COLO668 (cell line): ENCODE measurements at regions not wholly inside any gene's neighbourhood (a gene's known extent, or its start where the extent isn't known, plus 50 kb on each side); places are given as distances from the start of the nearest gene placed in this dataset.

Source experiments
- DNase-seq: peaks from one replicate; lab custom pipeline; 2025; ENCODE audit not compliant: unreplicated experiment; lab: John Stamatoyannopoulos, UW

DNA sequence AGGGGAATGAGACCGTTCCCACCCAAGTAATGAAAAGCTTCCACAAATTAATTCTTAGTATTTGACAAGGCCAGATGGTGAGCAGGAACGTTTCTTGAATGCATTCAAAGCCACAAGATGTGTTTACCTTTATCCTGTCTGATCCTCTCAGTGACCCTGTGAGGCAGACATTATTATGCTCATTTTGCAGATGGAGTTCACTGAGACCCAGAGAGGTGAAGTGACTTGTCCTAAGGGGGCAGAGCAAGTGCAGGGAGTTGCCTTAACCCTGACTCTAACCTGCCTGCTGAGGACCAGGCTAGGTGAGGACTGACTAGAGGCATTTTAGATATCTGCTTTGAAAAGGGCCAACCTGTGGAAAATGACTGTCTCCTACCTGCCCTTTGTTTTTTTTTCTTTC is 156.7 kb downstream of the HAPSTR1 start:
- no peak for DNase-seq

DNA sequence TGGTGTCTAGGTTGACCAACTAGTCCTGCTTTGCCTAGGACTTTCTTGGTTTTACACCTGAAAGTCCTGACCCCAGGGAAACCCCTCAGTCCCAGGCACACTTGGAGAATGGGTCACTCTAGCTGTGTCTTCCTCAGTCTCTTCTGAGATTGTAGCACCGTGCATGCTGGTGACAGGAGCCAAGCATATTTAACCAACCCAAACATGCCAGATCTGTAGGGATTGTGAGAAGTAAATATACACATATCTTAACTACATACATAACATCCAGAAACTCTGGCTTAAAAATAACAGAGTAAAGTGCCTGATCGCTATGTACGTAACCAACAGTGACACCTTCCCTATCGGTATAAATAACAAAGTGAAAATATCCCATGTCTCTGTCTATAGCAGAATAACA is 158.1 kb downstream of the HAPSTR1 start:
- DNase-seq: no peak

DNA sequence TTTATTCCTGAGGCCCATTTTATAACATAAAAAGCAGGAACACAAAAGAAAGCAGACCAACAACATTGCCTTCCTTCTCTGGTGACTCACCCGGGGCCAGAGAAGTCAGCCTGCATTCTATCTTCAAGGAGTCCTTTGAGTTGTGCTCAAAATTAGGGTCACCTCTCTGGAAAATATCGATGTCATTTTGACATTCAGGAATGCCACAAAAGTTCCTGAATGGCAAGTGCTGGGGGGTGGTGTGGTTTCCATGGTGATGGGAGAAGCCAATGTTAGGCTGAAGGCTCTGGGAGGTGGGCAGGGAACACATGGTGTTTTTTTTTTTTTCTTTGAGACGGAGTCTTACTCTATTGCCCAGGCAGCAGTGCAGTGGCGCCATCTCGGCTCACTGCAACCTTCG is 159.6 kb downstream of the HAPSTR1 start:
- no peak for DNase-seq

DNA sequence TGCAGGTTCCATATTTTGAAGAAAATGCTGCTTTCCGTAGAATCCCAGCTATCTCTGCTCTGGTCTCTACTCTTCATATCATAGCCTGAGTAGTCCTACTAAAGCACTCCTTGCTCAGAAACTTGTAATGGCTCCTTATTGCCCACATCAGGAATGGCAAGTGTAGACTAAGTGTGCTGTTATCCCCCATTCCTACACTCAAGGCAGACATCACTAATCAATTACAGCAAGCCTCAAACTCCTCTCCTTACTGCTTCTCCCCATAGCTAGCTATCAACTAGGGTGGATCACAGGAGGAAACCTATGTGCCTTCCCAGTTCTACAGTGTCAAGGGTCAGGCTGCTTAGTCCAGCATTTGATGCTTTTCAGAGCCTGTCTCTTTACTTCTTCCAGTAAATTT is 163.4 kb downstream of the HAPSTR1 start:
- no peak for DNase-seq

DNA sequence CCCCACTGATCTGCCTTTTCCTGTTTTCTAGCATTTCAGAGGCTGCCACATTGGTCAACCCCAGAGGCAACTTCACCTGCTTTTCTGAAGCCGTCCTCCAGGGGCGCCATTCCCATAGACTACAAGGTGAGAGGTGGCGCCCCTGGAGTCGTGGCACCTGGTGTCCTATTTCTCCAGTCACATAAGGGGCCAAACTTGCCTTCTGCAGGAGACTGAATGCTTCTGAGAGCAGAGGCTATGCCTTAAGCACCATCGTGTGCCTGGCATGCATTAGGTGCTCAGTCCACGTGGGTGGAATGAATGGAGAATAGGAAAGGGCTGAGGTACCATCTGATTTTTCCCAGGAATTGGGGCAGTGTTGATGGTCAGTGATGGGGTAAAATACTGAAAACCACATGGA is 164.8 kb downstream of the HAPSTR1 start:
- DNase-seq: peak; percentile 33

DNA sequence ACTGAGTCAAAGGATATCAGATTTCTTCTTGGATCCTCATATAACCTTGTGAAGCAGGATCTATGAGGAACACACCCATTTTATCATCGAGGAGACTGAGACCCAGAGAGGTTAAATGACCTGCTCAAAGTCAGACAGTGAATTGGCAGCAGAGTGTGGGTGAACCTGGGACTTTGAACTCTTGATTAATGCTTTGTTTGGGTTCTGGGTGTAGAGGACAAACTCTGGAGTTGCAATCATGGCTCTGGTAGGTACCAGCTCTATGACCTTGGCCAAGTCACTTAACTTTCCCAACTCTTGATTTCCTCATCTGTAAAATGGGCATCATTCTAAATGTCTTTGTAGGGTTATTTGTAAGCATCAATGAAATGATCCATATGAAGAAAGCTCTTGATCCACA is 166.4 kb downstream of the HAPSTR1 start:
- no peak for DNase-seq

DNA sequence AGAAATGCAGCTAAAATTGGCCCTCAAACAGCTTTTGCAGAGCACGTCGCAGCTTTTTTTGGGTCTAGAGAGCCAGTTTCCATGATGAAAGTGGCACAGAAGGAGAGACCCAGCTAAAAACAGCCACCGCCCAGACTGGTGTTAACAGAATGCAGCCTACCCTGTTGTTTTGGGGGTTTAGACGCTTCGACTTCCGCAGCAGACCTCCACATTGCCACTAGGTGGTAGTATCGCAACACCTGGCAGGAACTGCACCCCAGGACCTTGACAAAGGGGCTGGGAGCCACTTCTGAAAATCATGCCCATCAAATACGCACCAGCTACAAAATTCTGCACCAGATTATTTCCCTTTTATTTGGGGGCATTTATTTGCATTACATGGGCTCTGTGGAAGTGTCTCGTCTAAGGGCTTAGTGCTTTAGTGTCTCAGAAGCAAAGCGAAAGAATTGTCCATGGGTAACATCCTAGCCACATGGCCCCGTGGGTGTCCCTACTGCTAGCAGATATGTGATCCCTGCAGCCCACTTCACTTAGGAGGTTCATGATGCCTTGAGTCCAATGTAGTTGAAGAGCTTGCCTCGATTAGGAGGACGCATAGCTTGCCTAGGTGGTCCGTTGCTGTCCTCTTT is 167.1 kb downstream of the HAPSTR1 start:
- peak; percentile 15 for DNase-seq

DNA sequence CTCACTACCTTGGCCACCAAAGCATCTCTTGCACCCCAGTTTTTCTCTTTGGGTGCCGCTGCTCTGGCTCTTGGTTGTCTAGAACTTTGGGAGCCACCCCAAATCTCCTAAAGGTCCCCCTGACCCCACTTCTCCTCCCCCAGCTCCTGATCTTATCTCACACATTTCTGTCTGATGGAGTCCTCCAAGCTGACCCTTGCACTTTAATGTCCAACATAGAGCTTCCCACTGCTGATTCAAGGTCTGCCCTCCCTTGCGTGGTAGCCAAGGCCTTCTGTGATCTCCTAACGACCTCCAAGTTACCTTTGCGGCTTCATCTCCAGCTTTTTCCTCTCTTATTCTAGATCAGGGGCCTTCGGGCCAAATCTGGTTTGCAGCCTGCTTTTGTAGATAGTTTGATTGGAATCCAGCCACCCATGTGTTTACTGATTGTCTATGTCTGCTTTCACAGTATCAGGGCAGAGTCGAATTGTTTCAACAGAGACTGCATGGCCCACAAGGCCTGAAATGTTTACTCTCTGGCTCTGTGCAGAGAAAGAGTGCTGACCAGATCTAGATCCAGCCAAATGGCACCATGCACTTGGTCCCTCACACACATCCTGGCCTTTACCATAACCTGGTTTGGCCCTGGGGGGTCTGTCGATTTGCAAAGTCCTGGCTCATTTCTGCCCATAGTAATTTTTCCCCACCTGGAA is 168.6 kb downstream of the HAPSTR1 start:
- DNase-seq: no peak

DNA sequence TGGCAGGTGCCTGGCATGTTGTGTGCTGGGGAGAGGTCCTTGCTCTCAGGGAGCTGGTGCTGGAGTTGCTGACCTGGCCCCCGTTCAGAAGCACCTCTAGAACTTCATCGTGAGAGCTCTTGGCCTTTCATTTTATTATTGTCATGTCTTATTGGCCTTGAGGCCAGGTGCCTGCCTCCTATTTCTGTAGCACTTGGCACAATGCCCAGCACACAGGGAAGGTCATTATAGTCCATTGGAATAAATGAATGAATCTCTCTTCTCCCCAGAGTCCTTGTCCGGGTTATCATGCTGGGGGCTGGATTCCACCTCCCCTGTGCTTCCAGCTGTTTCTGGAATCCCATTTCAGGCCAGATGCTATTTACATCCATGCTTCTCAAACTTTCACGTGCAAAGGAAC is 169.2 kb downstream of the HAPSTR1 start:
- peak; percentile 80 for DNase-seq

DNA sequence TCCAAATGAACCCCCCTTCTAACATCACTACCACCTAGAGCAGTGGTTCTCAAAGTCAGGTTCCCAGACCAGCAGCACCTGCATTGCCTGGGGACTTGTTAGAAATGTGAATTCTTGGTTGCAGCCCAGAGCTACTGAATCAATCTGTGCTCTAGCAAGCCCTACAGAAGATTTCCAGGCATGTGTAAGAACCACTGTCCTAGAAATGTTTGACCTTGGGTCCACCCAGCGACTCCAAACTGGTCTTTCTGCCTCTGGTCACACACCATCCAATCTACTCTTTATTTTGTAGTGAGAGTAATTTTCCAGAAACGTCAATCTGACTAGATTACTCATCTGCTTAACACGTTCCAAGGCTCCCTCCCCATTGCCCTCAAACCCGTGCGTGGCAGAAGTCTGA is 169.9 kb downstream of the HAPSTR1 start:
- no peak for DNase-seq

DNA sequence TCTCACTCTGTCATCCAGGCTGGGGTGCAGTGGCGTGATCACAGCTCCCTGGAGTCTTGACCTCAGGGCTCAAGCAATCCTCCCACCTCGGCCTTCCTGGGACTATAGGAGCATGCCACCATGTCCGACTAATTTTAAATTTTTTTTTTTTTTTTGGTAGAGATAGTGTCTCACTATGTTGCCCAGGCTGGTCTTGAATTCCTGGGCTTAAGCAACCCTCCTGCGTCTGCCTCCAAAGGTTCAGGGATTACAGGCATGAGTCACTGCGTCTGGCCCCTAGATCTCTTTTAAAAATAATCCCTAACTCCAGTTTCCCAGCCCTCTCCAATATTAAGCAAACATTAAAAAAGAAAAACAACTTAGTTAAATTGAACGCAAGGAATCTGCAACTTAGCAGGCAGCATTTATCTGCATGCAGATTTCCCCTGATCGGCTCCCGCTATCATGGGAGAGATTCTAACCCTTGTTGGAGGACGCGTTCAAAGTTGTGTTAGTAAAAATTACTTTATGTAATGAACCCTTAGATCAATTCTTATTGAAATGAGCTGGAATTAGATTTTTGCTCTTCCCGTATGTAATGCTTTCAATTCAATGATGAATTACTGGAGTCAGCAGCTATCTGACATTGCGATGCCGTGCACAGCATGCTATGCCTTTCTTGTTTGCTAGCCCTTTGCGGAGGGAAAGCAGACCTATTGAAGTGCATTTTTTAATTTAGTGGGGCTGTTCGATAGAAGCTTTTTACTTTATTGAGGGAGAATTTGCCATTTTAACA is 171.7 kb downstream of the HAPSTR1 start:
- no peak for DNase-seq

DNA sequence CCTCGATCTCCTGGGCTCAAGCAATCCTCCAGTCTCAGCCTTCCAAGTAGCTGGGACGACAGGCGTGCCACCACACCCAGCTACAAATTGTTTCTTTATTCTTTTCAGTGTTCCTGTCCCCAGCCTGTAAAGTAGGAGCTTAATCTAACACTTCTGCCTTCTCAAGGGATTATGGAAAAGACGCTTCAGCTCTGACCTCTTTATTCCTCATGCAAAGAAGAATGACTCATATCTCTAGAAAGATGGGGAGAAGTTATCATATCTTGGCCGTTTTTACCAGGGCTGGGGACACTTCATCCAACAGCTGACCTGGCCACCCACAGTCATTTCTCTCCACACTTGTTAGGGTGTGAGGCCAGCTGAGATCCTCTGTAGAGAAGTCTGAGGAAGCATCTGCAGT is 172.6 kb downstream of the HAPSTR1 start:
- DNase-seq: no peak

DNA sequence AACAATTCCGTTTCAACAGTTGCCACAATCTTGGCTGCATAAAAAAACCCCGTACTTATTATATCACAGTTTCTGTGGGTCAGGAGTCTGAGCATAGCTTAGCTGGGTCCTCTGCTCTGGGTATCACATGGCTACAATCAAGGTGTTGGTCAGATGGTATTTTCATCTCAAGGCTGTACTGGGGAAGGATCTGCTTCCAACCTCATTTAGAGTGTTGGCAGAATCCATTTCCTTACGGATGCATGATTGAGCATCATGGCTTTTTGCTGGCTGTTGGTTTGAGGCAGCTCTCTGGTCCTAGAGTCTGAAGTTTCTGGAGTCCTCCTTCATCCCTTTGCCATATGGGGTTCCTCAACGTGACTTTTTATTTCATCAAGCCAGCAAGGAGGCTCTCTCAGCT is 177.0 kb downstream of the HAPSTR1 start:
- DNase-seq: no peak

DNA sequence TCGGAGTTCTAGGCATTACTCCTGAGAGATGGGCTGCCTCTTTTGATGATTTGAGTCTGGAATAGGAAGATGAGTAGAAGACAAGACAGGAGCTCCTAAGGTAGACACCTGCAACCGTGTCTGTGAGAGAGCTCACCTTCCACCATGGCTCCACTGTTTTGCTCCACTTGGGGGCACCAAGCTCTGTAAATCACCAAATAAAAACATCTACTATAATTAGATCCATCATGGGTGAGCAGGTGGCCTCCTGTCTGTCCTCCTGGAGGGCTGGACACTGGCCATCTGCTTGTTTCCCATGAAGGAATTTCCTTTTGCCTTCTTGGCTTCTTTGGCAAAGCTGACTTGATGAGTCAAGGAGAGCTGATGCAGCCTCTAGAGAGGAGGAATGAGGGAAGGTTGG is 179.0 kb downstream of the HAPSTR1 start:
- DNase-seq: no peak

DNA sequence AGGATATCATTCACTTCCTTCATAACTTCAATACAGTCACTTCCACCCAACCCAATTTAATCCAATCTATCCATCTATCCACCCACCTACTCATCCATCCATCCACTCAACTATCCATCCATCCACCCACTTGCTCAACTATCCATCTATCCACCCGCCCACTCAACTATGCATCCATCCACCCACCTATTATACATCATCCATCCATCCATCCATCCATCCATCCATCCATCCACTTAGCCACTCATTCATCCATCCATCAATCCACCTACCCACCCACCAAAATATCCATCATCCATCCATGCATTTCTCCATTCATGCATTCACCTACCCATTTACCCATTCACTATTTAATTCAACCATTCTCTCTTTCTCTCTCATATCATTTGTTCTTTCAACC is 179.5 kb downstream of the HAPSTR1 start:
- DNase-seq: no peak

DNA sequence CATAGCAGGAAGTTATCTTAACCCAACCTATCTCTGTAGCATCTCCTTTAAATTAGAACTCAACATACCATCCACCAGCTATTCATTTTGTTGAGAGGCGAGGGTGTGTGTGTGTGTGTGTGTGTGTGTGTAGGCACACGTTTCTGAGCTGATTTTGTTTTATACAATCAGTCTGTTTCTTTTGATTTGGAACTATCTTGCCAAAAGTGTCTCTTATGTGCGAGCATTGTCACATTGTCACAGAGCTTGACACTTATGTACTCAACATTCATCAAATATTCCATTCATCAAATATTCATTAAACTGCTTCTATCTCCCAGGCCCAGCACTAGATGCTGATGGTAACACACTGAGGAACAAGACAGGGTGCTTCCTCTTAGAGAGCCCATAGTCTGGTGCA is 180.4 kb downstream of the HAPSTR1 start:
- DNase-seq: no peak

DNA sequence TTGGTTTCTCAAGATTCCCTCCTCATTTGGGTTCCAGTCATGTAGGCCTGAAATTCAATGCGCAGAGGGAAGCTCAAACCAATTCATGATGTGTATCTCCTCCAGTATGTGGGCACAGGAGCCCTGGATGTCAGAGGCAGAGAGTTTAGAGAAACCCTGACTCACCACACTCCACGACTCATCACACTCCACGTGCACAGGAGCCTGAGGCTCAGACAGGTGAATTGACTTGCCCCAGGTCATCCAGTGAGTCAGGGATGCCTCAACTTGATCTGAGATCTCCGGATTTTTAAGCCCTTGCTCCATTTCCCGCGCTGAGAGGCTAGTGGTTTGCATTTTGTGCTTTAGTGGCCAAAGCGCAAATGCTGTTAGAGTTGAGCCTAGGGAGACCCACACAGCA is 183.9 kb downstream of the HAPSTR1 start:
- DNase-seq: no peak

DNA sequence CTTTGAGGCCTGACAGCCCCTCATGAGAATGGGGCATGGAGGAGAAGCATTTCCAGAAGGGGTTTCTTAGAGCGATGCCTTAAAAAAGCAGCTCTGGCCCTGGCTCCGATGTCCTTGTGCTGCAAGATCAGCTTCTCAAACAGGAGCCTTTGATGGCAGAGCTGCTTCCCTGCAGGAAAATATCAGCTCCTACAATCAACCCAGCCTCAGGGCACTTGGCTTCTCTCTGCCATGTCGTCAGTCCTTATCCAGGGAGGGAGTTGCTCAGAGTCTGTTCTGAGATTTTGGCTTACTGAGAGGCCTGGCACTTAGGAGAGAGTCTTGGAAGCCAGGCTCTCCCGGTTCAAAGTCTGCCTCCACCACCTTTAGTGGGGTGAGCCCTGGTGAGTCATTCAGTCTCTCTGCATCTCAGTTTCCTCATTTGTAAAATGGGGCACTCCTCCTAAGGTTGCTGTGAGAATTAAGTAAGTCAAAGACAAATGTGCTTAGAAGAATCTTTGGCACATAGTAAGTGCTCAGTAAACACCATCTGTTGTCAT is 184.4 kb downstream of the HAPSTR1 start:
- DNase-seq: no peak

DNA sequence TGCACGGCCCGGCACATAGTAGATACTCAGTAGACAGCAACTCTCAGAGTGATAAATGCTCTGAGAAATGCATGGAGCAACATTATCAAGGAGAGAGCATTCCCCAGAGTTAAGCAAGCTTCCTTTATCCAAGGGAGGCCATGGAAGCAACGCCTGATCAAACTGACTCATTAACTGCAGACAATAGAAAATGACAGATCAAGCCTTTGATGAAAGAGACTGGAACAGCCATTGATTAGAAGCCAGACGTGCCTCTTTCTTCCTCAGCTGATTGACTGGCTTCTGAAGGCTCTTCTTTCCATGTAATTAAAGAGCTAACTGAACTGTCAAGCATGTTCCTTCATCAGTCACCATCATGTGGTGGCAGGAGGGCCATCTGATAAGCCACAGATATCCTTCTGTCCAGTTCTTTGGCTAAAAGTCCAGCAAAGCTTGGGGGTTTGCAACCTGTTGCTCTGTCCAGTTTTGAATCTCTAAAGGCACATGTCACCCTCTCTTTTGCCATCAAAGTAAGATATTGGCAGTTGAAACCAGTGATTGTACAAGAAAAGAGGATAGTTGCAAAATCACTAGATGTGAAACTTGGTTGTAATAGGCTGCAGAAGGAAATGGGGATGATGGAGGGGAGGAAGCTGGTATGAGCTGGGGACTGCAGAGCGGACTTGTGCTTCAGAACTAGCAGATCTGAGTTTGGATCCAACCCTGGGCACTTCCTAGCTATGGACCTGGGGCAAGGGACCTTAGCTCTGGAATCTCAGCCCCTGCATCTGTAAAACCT is 188.0 kb downstream of the HAPSTR1 start:
- DNase-seq: no peak

DNA sequence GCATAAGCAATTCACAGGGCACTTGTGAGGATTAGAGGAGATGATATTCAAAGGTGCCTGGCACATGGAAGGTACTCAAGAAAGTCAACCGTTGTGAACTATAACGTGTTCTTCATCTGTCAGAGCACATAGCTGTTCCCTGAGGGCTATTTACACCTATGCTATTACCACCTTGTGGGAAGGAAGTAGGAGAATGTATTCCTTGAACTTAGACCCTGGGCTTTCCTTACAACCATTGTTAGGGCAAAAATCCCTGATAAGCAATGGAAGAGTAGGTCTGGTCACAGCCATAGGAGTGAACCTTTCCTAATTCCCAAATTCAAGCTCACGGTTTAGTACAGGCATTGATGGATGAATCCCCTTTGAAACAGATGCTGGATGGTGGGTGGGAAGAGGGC is 188.6 kb downstream of the HAPSTR1 start:
- no peak for DNase-seq

DNA sequence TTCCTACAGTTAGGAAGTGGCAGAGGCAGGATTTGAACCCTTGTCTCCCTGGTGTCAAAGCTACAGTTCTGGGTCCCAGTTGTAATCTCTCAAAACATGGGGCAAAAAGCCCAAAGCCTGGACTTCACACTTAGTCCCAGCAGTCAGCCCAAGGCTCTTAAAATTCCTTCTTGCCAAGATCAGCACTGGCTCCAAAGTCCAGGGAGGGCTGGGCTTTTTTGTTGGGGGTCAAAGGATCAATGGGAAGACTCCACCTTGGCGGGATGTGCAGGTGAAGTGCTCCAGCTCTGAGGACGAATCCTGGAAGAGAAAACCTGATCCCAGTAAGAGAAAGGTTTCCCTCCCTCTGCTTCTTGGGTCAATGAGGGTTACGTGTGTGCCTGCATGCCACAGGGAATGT is 195.5 kb downstream of the HAPSTR1 start:
- DNase-seq: no peak

DNA sequence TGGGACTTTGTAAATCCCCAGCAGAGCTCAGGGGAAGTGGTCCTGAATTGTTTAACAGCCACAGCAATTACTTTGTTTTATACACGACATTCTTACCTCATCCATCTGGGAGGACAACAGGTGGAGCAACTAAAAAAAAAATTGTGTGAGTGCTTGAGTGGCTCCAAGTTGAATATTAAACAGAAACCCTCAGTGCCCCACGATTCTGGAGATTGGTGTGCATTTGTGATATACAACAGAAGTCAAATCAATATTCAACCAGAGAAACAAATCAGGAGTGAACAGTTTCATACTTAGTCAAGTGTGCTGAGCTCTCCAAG is 204.8 kb downstream of the HAPSTR1 start:
- no peak for DNase-seq
